ENCODE measurements at regions not wholly inside any gene's neighbourhood (a gene's known extent, or its start where the extent isn't known, plus 50 kb on each side); places are given as distances from the start of the nearest gene placed in this dataset.

GRCh38 chr18:55821219-55821618, 233.2 kb upstream of the TCF4 start:
- Histone ChIP-seq H3K27ac (no peak overlapping the region), H3K36me3 (ENCODE audit: low read depth, missing control alignments) (no peaks in the 10 kb centered on the region), H3K4me1 (no peaks in the 10 kb centered on the region), H3K27me3 (no peaks in the 10 kb centered on the region), H3K4me3 (no peak overlapping the region), H3K9me3 (no peaks in the 10 kb centered on the region)
- WGBS, 2 donors, result 71 to 73% methylated on average over 2 of the region's 2 CpGs
- intact Hi-C loops (cut with DNase I; ENCODE audit: low total_unique reads), result no loop called here
- no peak for DNase-seq
- no peak for TF ChIP-seq POLR2A (IDR thresholded peaks at IDR 0.05)
- no peak for TF ChIP-seq CTCF (IDR thresholded peaks at IDR 0.05)

GRCh38 chr18:55819448-55819847, 231.5 kb upstream of the TCF4 start:
- 69 to 72% methylated on average over 3 of the region's 3 CpGs for WGBS, 2 donors
- TF ChIP-seq CTCF (IDR thresholded peaks at IDR 0.05) (no peak), POLR2A (IDR thresholded peaks at IDR 0.05) (no peak)
- Histone ChIP-seq H3K4me1 (no peaks in the 10 kb centered on the region), H3K36me3 (ENCODE audit: low read depth, missing control alignments) (no peaks in the 10 kb centered on the region), H3K27me3 (no peaks in the 10 kb centered on the region), H3K27ac (no peak overlapping the region), H3K9me3 (no peaks in the 10 kb centered on the region), H3K4me3 (no peak overlapping the region)
- peak; percentile 27 for DNase-seq
- intact Hi-C loops (cut with DNase I; ENCODE audit: low total_unique reads), result no loop called here

GRCh38 chr18:55818284-55818683, 230.3 kb upstream of the TCF4 start:
- TF ChIP-seq CTCF (IDR thresholded peaks at IDR 0.05) (no peak), POLR2A (IDR thresholded peaks at IDR 0.05) (no peak)
- no peak overlapping the region for H3K27ac ChIP-seq
- intact Hi-C loops (cut with DNase I; ENCODE audit: low total_unique reads), result no loop called here
- no peaks in the 10 kb centered on the region for H3K27me3 ChIP-seq
- H3K36me3 ChIP-seq (ENCODE audit: low read depth, missing control alignments), result no peaks in the 10 kb centered on the region
- DNase-seq, result no peak
- no peak overlapping the region for H3K4me3 ChIP-seq
- no peaks in the 10 kb centered on the region for H3K9me3 ChIP-seq
- no peaks in the 10 kb centered on the region for H3K4me1 ChIP-seq
- 88 to 97% methylated on average over 1 of the region's 1 CpG for WGBS, 2 donors

- Histone ChIP-seq H3K36me3 (ENCODE audit: low read depth, missing control alignments) (no peaks in the 10 kb centered on the region), H3K27ac (no peak overlapping the region), H3K4me3 (no peak overlapping the region), H3K9me3 (no peaks in the 10 kb centered on the region), H3K27me3 (no peaks in the 10 kb centered on the region), H3K4me1 (no peaks in the 10 kb centered on the region)
- TF ChIP-seq POLR2A (IDR thresholded peaks at IDR 0.05) (no peak), CTCF (IDR thresholded peaks at IDR 0.05) (no peak)
- WGBS, 2 donors, result 50 to 54% methylated on average over 3 of the region's 3 CpGs
- intact Hi-C loops (cut with DNase I; ENCODE audit: low total_unique reads), result no loop called here
- DNase-seq, result no peak
Measured at GRCh38 chr18:55811925-55812324, 223.9 kb upstream of the TCF4 start.

- H3K9me3 ChIP-seq, result no peaks in the 10 kb centered on the region
- H3K4me1 ChIP-seq, result no peaks in the 10 kb centered on the region
- no peaks in the 10 kb centered on the region for H3K27me3 ChIP-seq
- H3K36me3 ChIP-seq (ENCODE audit: low read depth, missing control alignments), result no peaks in the 10 kb centered on the region
- H3K4me3 ChIP-seq, result no peak overlapping the region
- no peak for TF ChIP-seq CTCF (IDR thresholded peaks at IDR 0.05)
- no peak for TF ChIP-seq POLR2A (IDR thresholded peaks at IDR 0.05)
- DNase-seq, result no peak
- H3K27ac ChIP-seq, result no peak overlapping the region
- intact Hi-C loops (cut with DNase I; ENCODE audit: low total_unique reads), result no loop called here
- WGBS, 2 donors, result 94 to 96% methylated on average over 3 of the region's 3 CpGs
Measured at GRCh38 chr18:55805666-55806065, 217.7 kb upstream of the TCF4 start.
